ENCODE measurements at regions not wholly inside any gene's neighbourhood (a gene's known extent, or its start where the extent isn't known, plus 50 kb on each side); places are given as distances from the start of the nearest gene placed in this dataset.

DNA sequence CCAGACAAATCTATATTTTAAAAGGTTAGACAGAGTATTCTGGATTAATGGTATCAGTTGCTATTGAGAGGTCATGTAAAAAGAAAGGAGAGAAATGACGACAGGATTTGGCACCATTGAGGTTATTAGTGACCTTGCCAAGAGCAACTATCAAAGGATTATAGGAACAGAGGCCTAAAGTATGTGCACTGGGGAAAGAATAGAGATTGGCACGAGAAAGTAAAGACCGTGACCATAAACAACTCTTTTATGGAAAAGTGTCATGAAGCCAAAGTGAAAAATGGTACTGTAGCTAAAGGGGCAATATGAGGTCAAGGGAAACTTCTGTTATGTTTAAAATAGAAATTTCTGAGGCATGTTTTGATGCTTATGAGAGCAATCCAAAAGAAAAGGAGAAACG is 115.2 kb upstream of the KIF2B start:
- no peak for DNase-seq (ENCODE audit: low read depth, low spot score)
- no peak for ATAC-seq
- ChIA-PET POLR2A (no interaction called here), CTCF (no interaction called here)
- Histone ChIP-seq H3K36me3 (ENCODE audit: control insufficient read depth, insufficient read depth, low read length) (no peaks in the 10 kb centered on the region), H3K4me1 (ENCODE audit: control insufficient read depth, insufficient read depth, low read length) (no peaks in the 10 kb centered on the region), H3K9me3 (ENCODE audit: control insufficient read depth, insufficient read depth, low read depth, low read length) (no peaks in the 10 kb centered on the region), H3K27me3 (ENCODE audit: control insufficient read depth, insufficient read depth, low read length) (no peaks in the 10 kb centered on the region), H3K4me3 (ENCODE audit: low read depth in 2 of 2, low read length in 2 of 2) (no peak overlapping the region), H3K27ac (ENCODE audit: low read length) (no peak overlapping the region)
- TF ChIP-seq TCF7L2 (IDR thresholded peaks at IDR 0.05; ENCODE audit: low read depth, low read length) (no peak), POLR2AphosphoS5 (IDR thresholded peaks at IDR 0.05; ENCODE audit: low read depth, low read length) (no peak), SIN3A (IDR thresholded peaks at IDR 0.05; ENCODE audit: borderline replicate concordance, insufficient read depth, low read depth, low read length) (no peak)
- TF ChIP-seq, protein P1, sequence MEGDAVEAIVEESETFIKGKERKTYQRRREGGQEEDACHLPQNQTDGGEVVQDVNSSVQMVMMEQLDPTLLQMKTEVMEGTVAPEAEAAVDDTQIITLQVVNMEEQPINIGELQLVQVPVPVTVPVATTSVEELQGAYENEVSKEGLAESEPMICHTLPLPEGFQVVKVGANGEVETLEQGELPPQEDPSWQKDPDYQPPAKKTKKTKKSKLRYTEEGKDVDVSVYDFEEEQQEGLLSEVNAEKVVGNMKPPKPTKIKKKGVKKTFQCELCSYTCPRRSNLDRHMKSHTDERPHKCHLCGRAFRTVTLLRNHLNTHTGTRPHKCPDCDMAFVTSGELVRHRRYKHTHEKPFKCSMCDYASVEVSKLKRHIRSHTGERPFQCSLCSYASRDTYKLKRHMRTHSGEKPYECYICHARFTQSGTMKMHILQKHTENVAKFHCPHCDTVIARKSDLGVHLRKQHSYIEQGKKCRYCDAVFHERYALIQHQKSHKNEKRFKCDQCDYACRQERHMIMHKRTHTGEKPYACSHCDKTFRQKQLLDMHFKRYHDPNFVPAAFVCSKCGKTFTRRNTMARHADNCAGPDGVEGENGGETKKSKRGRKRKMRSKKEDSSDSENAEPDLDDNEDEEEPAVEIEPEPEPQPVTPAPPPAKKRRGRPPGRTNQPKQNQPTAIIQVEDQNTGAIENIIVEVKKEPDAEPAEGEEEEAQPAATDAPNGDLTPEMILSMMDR (IDR thresholded peaks at IDR 0.05): no peak
- TF ChIP-seq, protein P2, sequence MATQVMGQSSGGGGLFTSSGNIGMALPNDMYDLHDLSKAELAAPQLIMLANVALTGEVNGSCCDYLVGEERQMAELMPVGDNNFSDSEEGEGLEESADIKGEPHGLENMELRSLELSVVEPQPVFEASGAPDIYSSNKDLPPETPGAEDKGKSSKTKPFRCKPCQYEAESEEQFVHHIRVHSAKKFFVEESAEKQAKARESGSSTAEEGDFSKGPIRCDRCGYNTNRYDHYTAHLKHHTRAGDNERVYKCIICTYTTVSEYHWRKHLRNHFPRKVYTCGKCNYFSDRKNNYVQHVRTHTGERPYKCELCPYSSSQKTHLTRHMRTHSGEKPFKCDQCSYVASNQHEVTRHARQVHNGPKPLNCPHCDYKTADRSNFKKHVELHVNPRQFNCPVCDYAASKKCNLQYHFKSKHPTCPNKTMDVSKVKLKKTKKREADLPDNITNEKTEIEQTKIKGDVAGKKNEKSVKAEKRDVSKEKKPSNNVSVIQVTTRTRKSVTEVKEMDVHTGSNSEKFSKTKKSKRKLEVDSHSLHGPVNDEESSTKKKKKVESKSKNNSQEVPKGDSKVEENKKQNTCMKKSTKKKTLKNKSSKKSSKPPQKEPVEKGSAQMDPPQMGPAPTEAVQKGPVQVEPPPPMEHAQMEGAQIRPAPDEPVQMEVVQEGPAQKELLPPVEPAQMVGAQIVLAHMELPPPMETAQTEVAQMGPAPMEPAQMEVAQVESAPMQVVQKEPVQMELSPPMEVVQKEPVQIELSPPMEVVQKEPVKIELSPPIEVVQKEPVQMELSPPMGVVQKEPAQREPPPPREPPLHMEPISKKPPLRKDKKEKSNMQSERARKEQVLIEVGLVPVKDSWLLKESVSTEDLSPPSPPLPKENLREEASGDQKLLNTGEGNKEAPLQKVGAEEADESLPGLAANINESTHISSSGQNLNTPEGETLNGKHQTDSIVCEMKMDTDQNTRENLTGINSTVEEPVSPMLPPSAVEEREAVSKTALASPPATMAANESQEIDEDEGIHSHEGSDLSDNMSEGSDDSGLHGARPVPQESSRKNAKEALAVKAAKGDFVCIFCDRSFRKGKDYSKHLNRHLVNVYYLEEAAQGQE (IDR thresholded peaks at IDR 0.05; ENCODE audit: insufficient read depth in 1 of 2, low read depth in 2 of 2, low read length in 1 of 2): no peak
- BruUV-seq (replicated peaks): no TSS peak
- intact Hi-C loops (cut with micrococcal nuclease; ENCODE audit: unreplicated experiment) (no loop called here), in situ Hi-C loops (cut with HindIII; ENCODE audit: low pct_unique_long_range_greater_than_20kb, low sequenced_read_pairs) (no loop called here)

GRCh38 chr17:53696286-53696685 is 126.4 kb upstream of the KIF2B start:
- Histone ChIP-seq H3K36me3 (ENCODE audit: control insufficient read depth, insufficient read depth, low read length) (no peaks in the 10 kb centered on the region), H3K27ac (ENCODE audit: low read length) (no peak overlapping the region), H3K4me1 (ENCODE audit: control insufficient read depth, insufficient read depth, low read length) (no peaks in the 10 kb centered on the region), H3K9me3 (ENCODE audit: control insufficient read depth, insufficient read depth, low read depth, low read length) (no peaks in the 10 kb centered on the region), H3K4me3 (ENCODE audit: low read depth in 2 of 2, low read length in 2 of 2) (no peak overlapping the region), H3K27me3 (ENCODE audit: control insufficient read depth, insufficient read depth, low read length) (no peaks in the 10 kb centered on the region)
- no peak for DNase-seq (ENCODE audit: low read depth, low spot score)
- CTCF ChIA-PET: no interaction called here
- no peak for ATAC-seq
- POLR2A ChIA-PET: no interaction called here
- BruUV-seq (replicated peaks): no TSS peak
- intact Hi-C loops (cut with micrococcal nuclease; ENCODE audit: unreplicated experiment): no loop called here
- in situ Hi-C loops (cut with HindIII; ENCODE audit: low pct_unique_long_range_greater_than_20kb, low sequenced_read_pairs): no loop called here
- TF ChIP-seq, protein P1 (IDR thresholded peaks at IDR 0.05): no peak
- TF ChIP-seq, protein P2 (IDR thresholded peaks at IDR 0.05; ENCODE audit: insufficient read depth in 1 of 2, low read depth in 2 of 2, low read length in 1 of 2): no peak
- TF ChIP-seq SIN3A (IDR thresholded peaks at IDR 0.05; ENCODE audit: borderline replicate concordance, insufficient read depth, low read depth, low read length): no peak
- TF ChIP-seq POLR2AphosphoS5 (IDR thresholded peaks at IDR 0.05; ENCODE audit: low read depth, low read length): no peak
- TF ChIP-seq TCF7L2 (IDR thresholded peaks at IDR 0.05; ENCODE audit: low read depth, low read length): no peak

Data from Panc1 (cell line).